ENCODE measurements at regions not wholly inside any gene's neighbourhood (a gene's known extent, or its start where the extent isn't known, plus 50 kb on each side); places are given as distances from the start of the nearest gene placed in this dataset.

- H3K9me3 ChIP-seq = no peaks in the 10 kb centered on the region
- H3K4me1 ChIP-seq = no peaks in the 10 kb centered on the region
- peaks cover 0 to 39% (median 0%) of the 10 kb centered on the region in 7 donors for H3K27me3 ChIP-seq (replicated peaks in 1 of 7)
- TF ChIP-seq POLR2A (IDR thresholded peaks at IDR 0.05) (no peak), POLR2AphosphoS5 (IDR thresholded peaks at IDR 0.05) (no peak), CTCF (IDR thresholded peaks at IDR 0.05 in 8 of 11, conservative IDR thresholded peaks at IDR 0.05 in 3 of 11) (no peak)
- no peak for DNase-seq
- intact Hi-C loops (cut with DNase I; ENCODE audit: low total_unique reads) = no loop called here
- WGBS, 5 donors = 48 to 60% (median 55%) methylated on average over 5 of the region's 5 CpGs
- H3K36me3 ChIP-seq = no peaks in the 10 kb centered on the region
- no peak overlapping the region for H3K4me3 ChIP-seq
- H3K27ac ChIP-seq = no peak overlapping the region
Observed at GRCh38 chr14:56892959-56893358, 82.7 kb upstream of the OTX2 start.

GRCh38 chr14:56891226-56891625 lies 80.9 kb upstream of the OTX2 start:
- no peak for TF ChIP-seq POLR2AphosphoS5 (IDR thresholded peaks at IDR 0.05)
- TF ChIP-seq CTCF (IDR thresholded peaks at IDR 0.05 in 8 of 11, conservative IDR thresholded peaks at IDR 0.05 in 3 of 11) = no peak
- no peak for TF ChIP-seq POLR2A (IDR thresholded peaks at IDR 0.05)
- Histone ChIP-seq H3K27ac (no peak overlapping the region), H3K36me3 (no peaks in the 10 kb centered on the region), H3K4me1 (no peaks in the 10 kb centered on the region), H3K9me3 (no peaks in the 10 kb centered on the region), H3K27me3 (replicated peaks in 1 of 7) (peaks cover 0 to 44% (median 0%) of the 10 kb centered on the region in 7 donors), H3K4me3 (no peak overlapping the region)
- intact Hi-C loops (cut with DNase I; ENCODE audit: low total_unique reads) = no loop called here
- DNase-seq = no peak

GRCh38 chr14:56889705-56890104 lies 79.4 kb upstream of the OTX2 start:
- no peak overlapping the region for H3K4me3 ChIP-seq
- WGBS, 5 donors = 62 to 77% (median 68%) methylated on average over 2 of the region's 2 CpGs
- TF ChIP-seq CTCF (IDR thresholded peaks at IDR 0.05 in 8 of 11, conservative IDR thresholded peaks at IDR 0.05 in 3 of 11) (no peak), POLR2AphosphoS5 (IDR thresholded peaks at IDR 0.05) (no peak), POLR2A (IDR thresholded peaks at IDR 0.05) (no peak)
- H3K36me3 ChIP-seq = no peaks in the 10 kb centered on the region
- H3K27me3 ChIP-seq (replicated peaks in 1 of 7) = peaks cover 0 to 36% (median 0%) of the 10 kb centered on the region in 7 donors
- H3K27ac ChIP-seq = no peak overlapping the region
- no peaks in the 10 kb centered on the region for H3K9me3 ChIP-seq
- DNase-seq = no peak
- intact Hi-C loops (cut with DNase I; ENCODE audit: low total_unique reads) = no loop called here
- H3K4me1 ChIP-seq = no peaks in the 10 kb centered on the region

- Histone ChIP-seq H3K4me1 (no peaks in the 10 kb centered on the region), H3K36me3 (no peaks in the 10 kb centered on the region), H3K9me3 (no peaks in the 10 kb centered on the region), H3K27me3 (replicated peaks in 1 of 7) (peaks cover 0 to 25% (median 0%) of the 10 kb centered on the region in 7 donors), H3K27ac (no peak overlapping the region), H3K4me3 (no peak overlapping the region)
- intact Hi-C loops (cut with DNase I; ENCODE audit: low total_unique reads) = no loop called here
- TF ChIP-seq POLR2A (IDR thresholded peaks at IDR 0.05) = no peak
- no peak for TF ChIP-seq POLR2AphosphoS5 (IDR thresholded peaks at IDR 0.05)
- WGBS, 5 donors = 63 to 76% (median 69%) methylated on average over 3 of the region's 3 CpGs
- no peak for DNase-seq
Observed at GRCh38 chr14:56888274-56888673, 78.0 kb upstream of the OTX2 start.

- WGBS, 5 donors = 42 to 61% (median 49%) methylated on average over 2 of the region's 2 CpGs
- DNase-seq = no peak
Observed at GRCh38 chr14:56887216-56887615, 76.9 kb upstream of the OTX2 start.

More at GRCh38 chr14:56887216-56887615, 76.9 kb upstream of the OTX2 start:
- H3K9me3 ChIP-seq = no peaks in the 10 kb centered on the region
- no peaks in the 10 kb centered on the region for H3K4me1 ChIP-seq
- H3K4me3 ChIP-seq = no peak overlapping the region
- no peaks in the 10 kb centered on the region for H3K36me3 ChIP-seq
- no peak overlapping the region for H3K27ac ChIP-seq
- intact Hi-C loops (cut with DNase I; ENCODE audit: low total_unique reads) = no loop called here
- peaks cover 0 to 18% (median 0%) of the 10 kb centered on the region in 7 donors for H3K27me3 ChIP-seq (replicated peaks in 1 of 7)
- TF ChIP-seq POLR2A (IDR thresholded peaks at IDR 0.05) = no peak

Measured in spleen (tissue), 11 donors.